Fibroblast of lung (primary cell): ENCODE measurements at regions not wholly inside any gene's neighbourhood (a gene's known extent, or its start where the extent isn't known, plus 50 kb on each side); places are given as distances from the start of the nearest gene placed in this dataset.

ENCODE experiments used
- DNase-seq, 2 donors: peaks; one replicate each; pipeline versions ENCODE4 v3.0.0 to v3.0.0-alpha.2; 2010; ENCODE audit warnings: low read depth in 2 of 2
- H2AFZ ChIP-seq: 2 replicates; pipeline ENCODE4 v1.5.1; 2012; ENCODE audit warnings: low read length, control low read depth, inconsistent platforms
- H3K27ac ChIP-seq: 2 replicates; pipeline ENCODE4 v1.5.1; 2011; ENCODE audit warnings: low read length, control low read depth; ENCODE audit not compliant: insufficient read depth
- H3K27me3 ChIP-seq: 2 replicates; pipeline ENCODE4 v1.5.1; 2011; ENCODE audit warnings: mild to moderate bottlenecking, low read length; ENCODE audit not compliant: control insufficient read depth, insufficient read depth
- H3K36me3 ChIP-seq: 2 replicates; pipeline ENCODE4 v1.5.1; 2011; ENCODE audit warnings: low read length; ENCODE audit not compliant: control insufficient read depth, insufficient read depth
- H3K4me1 ChIP-seq: 2 replicates; pipeline ENCODE4 v1.5.1; 2011; ENCODE audit warnings: low read length; ENCODE audit not compliant: control insufficient read depth, insufficient read depth; ENCODE audit errors: extremely low read depth
- H3K4me2 ChIP-seq: 2 replicates; pipeline ENCODE4 v1.5.1; 2011; ENCODE audit warnings: low read length, control low read depth; ENCODE audit not compliant: insufficient read depth; ENCODE audit errors: extremely low read depth
- H3K4me3 ChIP-seq, 4 experiments: fragments of 200-600 bp in 1 of 4; sonication (generic) in 1 of 4; replicated peaks in 1 of 4; 2 replicates each; pipeline ENCODE4 v1.5.1; 2011 to 2016; ENCODE audit warnings: low read length in 4 of 4, low read depth in 3 of 4, mild to moderate bottlenecking in 3 of 4, control low read depth in 2 of 4, inconsistent platforms in 1 of 4, mixed read lengths in 1 of 4; ENCODE audit not compliant: insufficient read depth in 1 of 4; ENCODE audit errors: control extremely low read depth in 1 of 4
- H3K79me2 ChIP-seq: 2 replicates; pipeline ENCODE4 v1.5.1; 2012; ENCODE audit warnings: mild to moderate bottlenecking, low read length, inconsistent platforms; ENCODE audit not compliant: control insufficient read depth, insufficient read depth
- H3K9ac ChIP-seq: 2 replicates; pipeline ENCODE4 v1.5.1; 2011; ENCODE audit warnings: mild to moderate bottlenecking, low read length, control low read depth; ENCODE audit not compliant: insufficient read depth
- H3K9me3 ChIP-seq: 2 replicates; pipeline ENCODE4 v1.5.1; 2012; ENCODE audit warnings: low read depth, low read length; ENCODE audit not compliant: control insufficient read depth, insufficient read depth
- H4K20me1 ChIP-seq: 2 replicates; pipeline ENCODE4 v1.5.1; 2011; ENCODE audit warnings: low read length; ENCODE audit not compliant: control insufficient read depth, insufficient read depth; ENCODE audit errors: extremely low read depth
- EZH2 ChIP-seq: IDR thresholded peaks from 2 replicates; pipeline ENCODE4 v1.5.1; 2012; ENCODE audit warnings: low read length, control low read depth, mild to moderate bottlenecking; ENCODE audit errors: missing control alignments
- TF ChIP-seq, protein P1 (sequence below), 2 donors: IDR thresholded peaks in 1 of 2; conservative IDR thresholded peaks in 1 of 2; 1 replicate in 1 of 2; 2 replicates in 1 of 2; pipeline ENCODE4 v1.5.1; 2011 to 2012; ENCODE audit warnings: low read length in 2 of 2, control low read depth in 1 of 2, inconsistent platforms in 1 of 2, low read depth in 1 of 2, mild to moderate bottlenecking in 1 of 2

DNA sequence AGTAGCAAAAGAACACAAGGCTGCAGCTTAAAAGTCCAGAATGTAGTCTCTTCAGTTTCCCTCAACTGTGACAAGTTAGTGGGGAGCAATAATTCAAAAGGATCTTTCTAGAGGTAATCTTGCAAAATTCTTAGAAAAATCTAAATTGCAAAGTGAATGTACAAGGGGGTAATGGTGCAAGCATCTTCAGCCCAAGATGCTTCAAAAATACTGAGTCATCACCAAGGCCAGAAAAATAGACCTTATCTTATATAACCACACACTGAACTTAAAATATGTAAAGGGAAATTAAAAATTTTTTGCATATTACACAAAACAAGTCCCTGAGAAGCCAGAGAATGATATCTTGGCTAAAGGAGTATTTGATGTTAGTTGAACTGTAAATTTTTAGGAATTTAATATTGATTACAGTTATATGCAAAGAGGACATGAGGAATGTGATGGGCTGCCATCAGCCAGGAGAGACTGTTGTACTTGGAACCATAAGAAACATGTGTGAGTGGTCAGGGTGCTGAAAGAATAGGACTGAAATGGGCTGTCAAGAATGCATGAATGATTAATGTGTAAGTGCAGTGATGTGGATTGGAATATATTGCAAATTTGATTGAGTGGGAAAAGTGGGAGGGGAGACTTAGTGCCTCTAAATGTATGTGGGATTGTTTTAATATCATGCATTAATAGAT, 85.7 kb upstream of the LIN7C start:
- DNase-seq, result peak in 1 of 2 donors; percentile 82
- Histone ChIP-seq H3K27ac (no peak overlapping the region), H3K79me2 (no peaks in the 10 kb centered on the region)

DNA sequence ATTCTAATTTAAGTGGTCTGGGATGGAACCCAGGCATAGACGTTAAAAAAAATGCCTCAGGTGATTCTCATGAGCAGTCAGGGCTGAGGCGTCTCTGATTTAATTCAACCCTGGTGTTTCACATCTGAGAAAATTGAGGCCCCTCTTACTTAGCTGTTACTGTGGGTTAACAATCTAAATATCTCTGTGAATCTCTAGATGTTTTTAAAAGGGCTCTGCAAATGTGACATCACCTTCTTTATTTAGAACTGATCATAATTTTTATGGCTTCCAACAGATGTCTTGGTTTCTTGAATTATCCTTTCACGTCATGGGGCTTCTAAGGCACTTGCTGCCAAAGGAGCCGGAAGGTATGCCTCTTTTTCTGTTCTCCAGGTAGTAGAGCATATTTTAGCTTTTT, 76.1 kb upstream of the LIN7C start:
- Histone ChIP-seq H3K27ac (no peak overlapping the region), H3K9ac (no peak overlapping the region)

More for the DNA sequence above, 85.7 kb upstream of the LIN7C start:
- Histone ChIP-seq H4K20me1 (no peaks in the 10 kb centered on the region), H3K4me2 (no peak overlapping the region), H3K9me3 (no peaks in the 10 kb centered on the region), H2AFZ (no peak overlapping the region), H3K9ac (no peak overlapping the region), H3K4me1 (no peaks in the 10 kb centered on the region), H3K27me3 (no peaks in the 10 kb centered on the region), H3K4me3 (no peak overlapping the region), H3K36me3 (no peaks in the 10 kb centered on the region)
- TF ChIP-seq, protein P1, sequence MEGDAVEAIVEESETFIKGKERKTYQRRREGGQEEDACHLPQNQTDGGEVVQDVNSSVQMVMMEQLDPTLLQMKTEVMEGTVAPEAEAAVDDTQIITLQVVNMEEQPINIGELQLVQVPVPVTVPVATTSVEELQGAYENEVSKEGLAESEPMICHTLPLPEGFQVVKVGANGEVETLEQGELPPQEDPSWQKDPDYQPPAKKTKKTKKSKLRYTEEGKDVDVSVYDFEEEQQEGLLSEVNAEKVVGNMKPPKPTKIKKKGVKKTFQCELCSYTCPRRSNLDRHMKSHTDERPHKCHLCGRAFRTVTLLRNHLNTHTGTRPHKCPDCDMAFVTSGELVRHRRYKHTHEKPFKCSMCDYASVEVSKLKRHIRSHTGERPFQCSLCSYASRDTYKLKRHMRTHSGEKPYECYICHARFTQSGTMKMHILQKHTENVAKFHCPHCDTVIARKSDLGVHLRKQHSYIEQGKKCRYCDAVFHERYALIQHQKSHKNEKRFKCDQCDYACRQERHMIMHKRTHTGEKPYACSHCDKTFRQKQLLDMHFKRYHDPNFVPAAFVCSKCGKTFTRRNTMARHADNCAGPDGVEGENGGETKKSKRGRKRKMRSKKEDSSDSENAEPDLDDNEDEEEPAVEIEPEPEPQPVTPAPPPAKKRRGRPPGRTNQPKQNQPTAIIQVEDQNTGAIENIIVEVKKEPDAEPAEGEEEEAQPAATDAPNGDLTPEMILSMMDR (conservative IDR thresholded peaks at IDR 0.05 in 1 of 2, IDR thresholded peaks at IDR 0.05 in 1 of 2; ENCODE audit: low read depth in 1 of 2, low read length in 2 of 2), result no peak
- TF ChIP-seq EZH2, result no peak

DNA sequence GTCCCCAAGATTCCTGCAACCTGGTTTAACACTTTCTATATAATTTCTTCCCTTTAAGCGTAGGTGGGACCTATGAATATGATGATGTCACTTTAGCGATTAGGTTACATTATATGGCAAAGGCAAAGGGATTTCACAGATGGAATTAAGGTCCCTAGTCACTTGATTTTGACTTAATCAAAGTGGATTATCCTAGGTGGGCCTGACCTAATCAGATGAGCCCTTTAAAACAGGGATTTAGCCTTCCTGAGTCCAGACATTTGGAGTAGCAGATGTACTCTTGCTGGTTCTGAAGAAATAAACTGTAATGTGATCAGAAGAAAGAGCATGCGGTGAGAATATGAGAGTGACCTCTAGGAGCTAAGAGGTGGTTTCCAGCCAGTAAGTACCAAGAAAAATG, 67.8 kb upstream of the LIN7C start:
- TF ChIP-seq, protein P1 (conservative IDR thresholded peaks at IDR 0.05 in 1 of 2, IDR thresholded peaks at IDR 0.05 in 1 of 2; ENCODE audit: low read depth in 1 of 2, low read length in 2 of 2), result no peak
- TF ChIP-seq EZH2, result no peak
- H3K4me3 ChIP-seq, result no peak overlapping the region
- no peaks in the 10 kb centered on the region for H3K36me3 ChIP-seq
- H4K20me1 ChIP-seq, result peaks cover under 1% of the 10 kb centered on the region
- H3K27me3 ChIP-seq, result no peaks in the 10 kb centered on the region
- no peaks in the 10 kb centered on the region for H3K4me1 ChIP-seq
- H2AFZ ChIP-seq, result no peak overlapping the region
- H3K4me2 ChIP-seq, result no peak overlapping the region
- DNase-seq, result no peak
- H3K79me2 ChIP-seq, result no peaks in the 10 kb centered on the region
- no peak overlapping the region for H3K27ac ChIP-seq
- H3K9me3 ChIP-seq, result no peaks in the 10 kb centered on the region
- no peak overlapping the region for H3K9ac ChIP-seq

More for the DNA sequence above, 76.1 kb upstream of the LIN7C start:
- Histone ChIP-seq H4K20me1 (no peaks in the 10 kb centered on the region), H3K27me3 (no peaks in the 10 kb centered on the region), H3K9me3 (no peaks in the 10 kb centered on the region), H3K4me2 (no peak overlapping the region), H3K4me1 (no peaks in the 10 kb centered on the region), H3K4me3 (no peak overlapping the region), H2AFZ (no peak overlapping the region), H3K79me2 (no peaks in the 10 kb centered on the region), H3K36me3 (no peaks in the 10 kb centered on the region)
- TF ChIP-seq, protein P1 (conservative IDR thresholded peaks at IDR 0.05 in 1 of 2, IDR thresholded peaks at IDR 0.05 in 1 of 2; ENCODE audit: low read depth in 1 of 2, low read length in 2 of 2), result no peak
- no peak for TF ChIP-seq EZH2
- DNase-seq, result no peak
